ENCODE measurements at regions not wholly inside any gene's neighbourhood (a gene's known extent, or its start where the extent isn't known, plus 50 kb on each side); places are given as distances from the start of the nearest gene placed in this dataset.

- no peak overlapping the region for H3K4me3 Mint-ChIP-seq
- no peaks in the 10 kb centered on the region for H3K4me1 Mint-ChIP-seq
- H4K20me1 ChIP-seq (ENCODE audit: insufficient read depth, low read length): no peaks in the 10 kb centered on the region
- peaks cover 0 to 14% (median 1%) of the 10 kb centered on the region in 7 donors for H3K9me3 Mint-ChIP-seq
- DNase-seq: no peak
- no CpG with 5 or more reads among the region's 2 CpGs for WGBS (ENCODE audit: insufficient coverage)
- no peak overlapping the region for H3K4me3 ChIP-seq (replicated peaks in 1 of 3; ENCODE audit: low read depth in 2 of 3, low read length in 3 of 3)
- peaks cover 0 to 4% of the 10 kb centered on the region in 2 donors for H3K9me3 ChIP-seq (replicated peaks in 1 of 2; ENCODE audit: control insufficient read depth in 1 of 2, insufficient read depth in 1 of 2, low read length in 2 of 2)
- H3K4me2 ChIP-seq (replicated peaks; ENCODE audit: extremely low read depth, low read length, poor library complexity, severe bottlenecking): no peak overlapping the region
- intact Hi-C loops (cut with micrococcal nuclease): no loop called here
- no peak overlapping the region for H2AFZ ChIP-seq (ENCODE audit: insufficient read depth, low read depth, low read length, poor library complexity, severe bottlenecking)
- no peaks in the 10 kb centered on the region for H3K4me1 ChIP-seq (ENCODE audit: control insufficient read depth in 1 of 2, insufficient read depth in 2 of 2, low read length in 2 of 2)
- no peaks in the 10 kb centered on the region for H3K36me3 ChIP-seq (replicated peaks in 1 of 2; ENCODE audit: control insufficient read depth in 1 of 2, insufficient read depth in 2 of 2, low read length in 2 of 2)
- H3K27ac ChIP-seq (ENCODE audit: low read depth in 1 of 2, low read length in 2 of 2): no peak overlapping the region
- no peaks in the 10 kb centered on the region for H3K36me3 Mint-ChIP-seq
- peaks cover 0 to 2% (median 0%) of the 10 kb centered on the region in 3 donors for H3K27me3 Mint-ChIP-seq (ENCODE audit: low read depth in 3 of 3)
- no peak overlapping the region for H3K9ac ChIP-seq (ENCODE audit: insufficient read depth, low read length, poor library complexity, severe bottlenecking)
- H3K27ac Mint-ChIP-seq: no peak overlapping the region
- no peaks in the 10 kb centered on the region for H3K27me3 ChIP-seq (ENCODE audit: control insufficient read depth in 2 of 2, insufficient read depth in 2 of 2, low read length in 2 of 2)
- TF ChIP-seq CTCF (IDR thresholded peaks at IDR 0.05): no peak
- H3K79me2 ChIP-seq (ENCODE audit: insufficient read depth, low read length): no peaks in the 10 kb centered on the region
Measured at GRCh38 chr1:80807981-80808380, 992.8 kb upstream of the ADGRL2 start.

GRCh38 chr1:80806431-80806830 lies 994.3 kb upstream of the ADGRL2 start:
- H3K36me3 Mint-ChIP-seq: no peaks in the 10 kb centered on the region
- no peak overlapping the region for H3K27ac Mint-ChIP-seq
- no peak overlapping the region for H3K27ac ChIP-seq (ENCODE audit: low read depth in 1 of 2, low read length in 2 of 2)
- peaks cover 0 to 4% of the 10 kb centered on the region in 2 donors for H3K9me3 ChIP-seq (replicated peaks in 1 of 2; ENCODE audit: control insufficient read depth in 1 of 2, insufficient read depth in 1 of 2, low read length in 2 of 2)
- H3K36me3 ChIP-seq (replicated peaks in 1 of 2; ENCODE audit: control insufficient read depth in 1 of 2, insufficient read depth in 2 of 2, low read length in 2 of 2): no peaks in the 10 kb centered on the region
- no peak overlapping the region for H3K4me2 ChIP-seq (replicated peaks; ENCODE audit: extremely low read depth, low read length, poor library complexity, severe bottlenecking)
- H3K27me3 ChIP-seq (ENCODE audit: control insufficient read depth in 2 of 2, insufficient read depth in 2 of 2, low read length in 2 of 2): no peaks in the 10 kb centered on the region
- TF ChIP-seq CTCF (IDR thresholded peaks at IDR 0.05): no peak
- no CpG with 5 or more reads among the region's 2 CpGs for WGBS (ENCODE audit: insufficient coverage)
- H3K4me3 Mint-ChIP-seq: no peak overlapping the region
- H4K20me1 ChIP-seq (ENCODE audit: insufficient read depth, low read length): no peaks in the 10 kb centered on the region
- no peaks in the 10 kb centered on the region for H3K4me1 ChIP-seq (ENCODE audit: control insufficient read depth in 1 of 2, insufficient read depth in 2 of 2, low read length in 2 of 2)
- H3K27me3 Mint-ChIP-seq (ENCODE audit: low read depth in 3 of 3): peaks cover 0 to 2% (median 0%) of the 10 kb centered on the region in 3 donors
- intact Hi-C loops (cut with micrococcal nuclease): no loop called here
- peaks cover 0 to 11% (median 1%) of the 10 kb centered on the region in 7 donors for H3K9me3 Mint-ChIP-seq
- H3K79me2 ChIP-seq (ENCODE audit: insufficient read depth, low read length): no peaks in the 10 kb centered on the region
- no peak overlapping the region for H2AFZ ChIP-seq (ENCODE audit: insufficient read depth, low read depth, low read length, poor library complexity, severe bottlenecking)
- no peaks in the 10 kb centered on the region for H3K4me1 Mint-ChIP-seq
- H3K4me3 ChIP-seq (replicated peaks in 1 of 3; ENCODE audit: low read depth in 2 of 3, low read length in 3 of 3): no peak overlapping the region
- H3K9ac ChIP-seq (ENCODE audit: insufficient read depth, low read length, poor library complexity, severe bottlenecking): no peak overlapping the region
- no peak for DNase-seq
